Mesendoderm (in vitro differentiated cells): ENCODE measurements at regions not wholly inside any gene's neighbourhood (a gene's known extent, or its start where the extent isn't known, plus 50 kb on each side); places are given as distances from the start of the nearest gene placed in this dataset.
A peak's percentile ranks its signal among the peaks of the same experiment; 100 is the strongest.

Experiments
- DNase-seq: peaks from one replicate; pipeline ENCODE4 v3.0.0; 2013
- H2AK5ac ChIP-seq: 2 replicates; pipeline ENCODE4 v1.6.1; 2013; ENCODE audit warnings: low read length, inconsistent platforms
- H2BK120ac ChIP-seq: 2 replicates; pipeline ENCODE4 v1.6.1; 2013; ENCODE audit warnings: low read depth, mild to moderate bottlenecking, low read length, moderate library complexity, mixed read lengths
- H2BK15ac ChIP-seq: replicated peaks from 2 replicates; pipeline ENCODE4 v1.6.1; 2013; ENCODE audit warnings: low read depth, mild to moderate bottlenecking, moderate library complexity
- H2BK5ac ChIP-seq: 2 replicates; pipeline ENCODE4 v1.6.1; 2013; ENCODE audit warnings: low read length, inconsistent platforms
- H3K18ac ChIP-seq: 2 replicates; pipeline ENCODE4 v1.6.1; 2013; ENCODE audit warnings: mild to moderate bottlenecking, low read length, mixed read lengths
- H3K23ac ChIP-seq: one replicate; pipeline ENCODE4 v1.6.1; 2013; ENCODE audit warnings: low read length
- H3K27ac ChIP-seq: 2 replicates; pipeline ENCODE4 v1.5.1; 2013; ENCODE audit warnings: low read depth, mild to moderate bottlenecking, inconsistent platforms, low read length, moderate library complexity
- H3K27me3 ChIP-seq: 2 replicates; pipeline ENCODE4 v1.6.1; 2013; ENCODE audit warnings: low read length, control low read depth, mild to moderate bottlenecking, inconsistent platforms; ENCODE audit not compliant: insufficient read depth, poor library complexity
- H3K36me3 ChIP-seq: 2 replicates; pipeline ENCODE4 v1.6.1; 2013; ENCODE audit warnings: low read length, inconsistent platforms; ENCODE audit not compliant: control insufficient read depth, insufficient read depth
- H3K4ac ChIP-seq: one replicate; pipeline ENCODE4 v1.6.1; 2013; ENCODE audit warnings: low read depth, mild to moderate bottlenecking, low read length, moderate library complexity
- H3K4me1 ChIP-seq: 2 replicates; pipeline ENCODE4 v1.6.1; 2013; ENCODE audit warnings: low read depth, low read length, inconsistent platforms; ENCODE audit not compliant: control insufficient read depth
- H3K4me2 ChIP-seq: 2 replicates; pipeline ENCODE4 v1.6.1; 2013; ENCODE audit warnings: low read length
- H3K4me3 ChIP-seq: 2 replicates; pipeline ENCODE4 v1.5.1; 2013; ENCODE audit warnings: mild to moderate bottlenecking, low read length
- H3K56ac ChIP-seq: one replicate; pipeline ENCODE4 v1.6.1; 2013; ENCODE audit warnings: low read length
- H3K79me1 ChIP-seq: 2 replicates; pipeline ENCODE4 v1.6.1; 2013; ENCODE audit warnings: low read length, inconsistent platforms
- H3K79me2 ChIP-seq: 2 replicates; pipeline ENCODE4 v1.6.1; 2013; ENCODE audit warnings: mild to moderate bottlenecking, low read length; ENCODE audit not compliant: control insufficient read depth, insufficient read depth
- H3K9ac ChIP-seq: 2 replicates; pipeline ENCODE4 v1.6.1; 2013; ENCODE audit warnings: low read length, inconsistent platforms
- H4K5ac ChIP-seq: one replicate; pipeline ENCODE4 v1.6.1; 2013; ENCODE audit warnings: low read length
- H4K8ac ChIP-seq: one replicate; pipeline ENCODE4 v1.6.1; 2013; ENCODE audit warnings: low read depth, mild to moderate bottlenecking, control low read depth, low read length, moderate library complexity
- WGBS: extraction: QIAGEN DNeasy Blood & Tissue Kit; methylation state at CpG from one replicate; pipeline ENCODE4 v1.1.7; 2013; ENCODE audit warnings: low lambda C conversion rate, missing lambda C conversion rate; ENCODE audit not compliant: insufficient coverage; ENCODE audit errors: extremely low coverage; 5-methylcytosine and 5-hydroxymethylcytosine counted together

DNA sequence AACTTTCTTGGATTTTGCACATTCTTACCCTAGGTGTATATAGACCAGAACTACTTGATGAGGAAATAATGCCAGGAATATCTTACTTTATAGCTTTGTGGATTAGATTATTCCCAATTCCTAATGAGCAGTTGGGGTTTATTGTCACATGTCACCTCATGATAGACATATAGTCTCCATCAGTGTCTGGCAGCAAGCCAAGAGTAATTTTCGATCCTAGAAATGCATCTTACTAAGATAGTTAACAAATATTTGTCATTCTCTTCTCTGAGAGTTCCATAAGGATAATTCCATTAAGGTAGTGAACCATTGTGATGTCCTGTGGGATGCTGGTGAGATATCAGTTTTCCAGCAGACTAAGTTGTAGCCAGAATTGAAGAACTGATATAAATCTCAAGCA is 1282.9 kb upstream of the B3GALT2 start:
- H3K79me2 ChIP-seq, result no peaks in the 10 kb centered on the region
- H2BK120ac ChIP-seq, result no peak overlapping the region
- no peak overlapping the region for H4K5ac ChIP-seq
- H4K8ac ChIP-seq, result no peak overlapping the region
- no peak overlapping the region for H3K4ac ChIP-seq
- H2BK15ac ChIP-seq, result no peak overlapping the region
- H3K9ac ChIP-seq, result no peak overlapping the region
- no peak for DNase-seq
- H2BK5ac ChIP-seq, result no peak overlapping the region
- no peak overlapping the region for H3K56ac ChIP-seq
- no peak overlapping the region for H3K23ac ChIP-seq
- H3K27me3 ChIP-seq, result no peaks in the 10 kb centered on the region
- no peak overlapping the region for H3K4me3 ChIP-seq
- H3K4me1 ChIP-seq, result no peaks in the 10 kb centered on the region
- H3K27ac ChIP-seq, result no peak overlapping the region
- WGBS, result no CpG with 5 or more reads among the region's 1 CpG
- no peak overlapping the region for H2AK5ac ChIP-seq
- no peaks in the 10 kb centered on the region for H3K36me3 ChIP-seq
- no peak overlapping the region for H3K18ac ChIP-seq
- H3K79me1 ChIP-seq, result no peaks in the 10 kb centered on the region
- H3K4me2 ChIP-seq, result no peak overlapping the region

DNA sequence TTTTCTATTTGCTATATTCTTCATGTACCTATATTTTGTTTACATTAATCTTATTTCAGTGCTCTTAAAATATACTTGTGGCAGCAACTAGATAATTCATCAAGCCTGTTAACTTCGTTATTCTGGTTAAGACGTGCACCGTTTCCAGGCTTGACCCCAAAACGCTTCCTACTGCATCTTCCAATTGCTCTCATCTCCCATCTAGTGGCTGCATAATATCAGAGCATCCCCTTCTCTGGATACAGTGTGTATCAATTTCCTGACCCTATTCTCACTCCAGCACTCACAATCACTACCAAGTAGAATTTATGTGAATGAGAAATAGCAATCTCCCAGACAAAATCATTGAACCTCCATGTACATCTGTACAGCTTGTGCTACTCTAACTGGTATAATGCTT is 1280.3 kb upstream of the B3GALT2 start:
- WGBS, result no CpG with 5 or more reads among the region's 4 CpGs
- Histone ChIP-seq H3K9ac (no peak overlapping the region), H2BK5ac (no peak overlapping the region), H3K27ac (no peak overlapping the region), H3K79me1 (no peaks in the 10 kb centered on the region), H2BK15ac (no peak overlapping the region), H3K4ac (no peak overlapping the region), H3K27me3 (no peaks in the 10 kb centered on the region), H4K8ac (no peak overlapping the region), H2AK5ac (no peak overlapping the region), H4K5ac (no peak overlapping the region), H3K4me3 (no peak overlapping the region), H2BK120ac (no peak overlapping the region), H3K4me2 (no peak overlapping the region), H3K23ac (no peak overlapping the region), H3K4me1 (no peaks in the 10 kb centered on the region), H3K36me3 (no peaks in the 10 kb centered on the region), H3K56ac (no peak overlapping the region), H3K18ac (no peak overlapping the region), H3K79me2 (no peaks in the 10 kb centered on the region)
- DNase-seq, result peak; percentile 8

DNA sequence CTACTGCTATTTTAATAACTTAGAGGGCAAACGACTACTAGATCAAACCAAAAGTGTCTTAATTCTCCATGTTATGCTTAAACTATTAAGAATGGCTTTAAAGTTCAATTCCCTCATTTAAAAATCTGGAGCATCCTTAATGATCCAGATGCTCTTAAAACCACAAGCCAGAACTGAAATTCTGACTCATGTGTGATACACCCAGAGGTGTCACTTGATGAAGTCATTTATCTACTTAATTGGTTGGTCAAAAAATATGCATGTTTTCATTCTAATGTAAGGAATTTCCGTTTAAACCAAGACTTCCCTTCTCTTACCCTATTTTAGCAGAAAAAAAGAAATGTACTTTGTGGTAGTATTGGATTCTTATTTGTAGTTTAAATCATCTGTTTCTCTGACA is 1261.2 kb upstream of the B3GALT2 start:
- Histone ChIP-seq H2BK5ac (no peak overlapping the region), H3K4me1 (no peaks in the 10 kb centered on the region), H3K23ac (no peak overlapping the region), H3K36me3 (no peaks in the 10 kb centered on the region), H3K27ac (no peak overlapping the region), H3K79me1 (no peaks in the 10 kb centered on the region), H4K5ac (no peak overlapping the region), H2BK15ac (no peak overlapping the region), H4K8ac (no peak overlapping the region), H2AK5ac (no peak overlapping the region), H2BK120ac (no peak overlapping the region), H3K4me2 (no peak overlapping the region), H3K56ac (no peak overlapping the region), H3K9ac (no peak overlapping the region), H3K4ac (no peak overlapping the region), H3K4me3 (no peak overlapping the region), H3K79me2 (no peaks in the 10 kb centered on the region), H3K27me3 (no peaks in the 10 kb centered on the region), H3K18ac (no peak overlapping the region)
- no CpG with 5 or more reads among the region's 2 CpGs for WGBS
- DNase-seq, result no peak

DNA sequence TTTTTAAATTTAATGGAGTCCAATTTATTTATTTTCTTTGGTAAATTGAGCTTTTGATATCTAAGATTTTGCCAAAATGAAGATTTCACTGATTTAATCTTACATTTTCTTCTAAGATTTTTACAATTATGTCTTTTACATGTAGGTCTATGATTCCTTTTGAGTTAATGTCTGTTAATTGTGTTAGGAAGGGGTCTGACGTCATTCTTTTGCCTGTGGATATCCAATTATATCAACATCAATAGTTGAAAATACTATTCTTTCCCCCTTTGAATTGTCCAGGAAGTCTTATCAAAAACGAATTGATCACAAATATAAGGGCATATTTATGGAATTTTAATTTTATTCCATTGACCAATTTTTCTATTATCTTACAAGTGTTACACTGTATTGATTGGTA is 1258.8 kb upstream of the B3GALT2 start:
- Histone ChIP-seq H3K27ac (no peak overlapping the region), H2AK5ac (no peak overlapping the region), H2BK15ac (no peak overlapping the region), H3K27me3 (no peaks in the 10 kb centered on the region), H3K4me1 (no peaks in the 10 kb centered on the region), H3K56ac (no peak overlapping the region), H3K18ac (no peak overlapping the region), H3K79me2 (no peaks in the 10 kb centered on the region), H4K5ac (no peak overlapping the region), H3K4me3 (no peak overlapping the region), H4K8ac (no peak overlapping the region), H2BK120ac (no peak overlapping the region), H3K36me3 (no peaks in the 10 kb centered on the region), H2BK5ac (no peak overlapping the region), H3K4ac (no peak overlapping the region), H3K4me2 (no peak overlapping the region), H3K79me1 (no peaks in the 10 kb centered on the region), H3K9ac (no peak overlapping the region), H3K23ac (no peak overlapping the region)
- no peak for DNase-seq
- WGBS, result no CpG with 5 or more reads among the region's 2 CpGs

DNA sequence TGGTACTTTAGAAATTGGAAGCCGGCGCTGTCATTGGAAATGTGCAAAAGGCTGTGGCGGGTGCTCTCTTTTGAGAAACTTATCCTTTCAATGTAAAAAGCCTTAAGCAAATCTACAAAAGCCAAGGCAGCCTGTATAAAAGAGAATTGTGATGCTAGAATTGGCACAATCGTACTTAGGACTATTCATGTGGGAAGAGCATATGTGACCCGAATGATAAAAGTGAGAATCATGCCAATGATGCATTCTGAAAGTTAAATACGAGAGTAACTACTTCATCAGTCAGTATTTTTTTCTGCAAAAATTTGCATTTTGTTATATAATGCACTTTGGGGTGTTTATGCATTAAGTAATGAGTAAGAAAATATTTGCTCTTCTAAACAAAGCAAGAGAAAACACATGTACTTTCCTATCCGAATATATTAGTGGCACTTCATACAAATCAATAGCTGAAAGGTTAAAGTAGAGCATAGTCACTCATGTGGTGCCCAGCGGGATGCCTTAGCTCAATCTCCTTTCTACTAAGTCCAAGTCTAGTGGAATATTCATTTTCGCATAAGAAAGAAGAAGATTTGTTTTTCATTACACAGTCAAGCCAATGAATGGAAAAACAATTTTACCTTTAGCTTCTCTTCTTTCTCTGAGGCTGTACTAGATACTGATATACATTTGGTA is 1256.6 kb upstream of the B3GALT2 start:
- Histone ChIP-seq H3K18ac (no peak overlapping the region), H3K27ac (no peak overlapping the region), H2BK5ac (no peak overlapping the region), H3K79me1 (no peaks in the 10 kb centered on the region), H3K4me2 (no peak overlapping the region), H3K4me3 (no peak overlapping the region), H2AK5ac (no peak overlapping the region), H4K5ac (no peak overlapping the region), H2BK15ac (no peak overlapping the region), H3K79me2 (no peaks in the 10 kb centered on the region), H3K9ac (no peak overlapping the region), H2BK120ac (no peak overlapping the region), H3K36me3 (no peaks in the 10 kb centered on the region), H3K27me3 (no peaks in the 10 kb centered on the region), H3K23ac (no peak overlapping the region), H3K4me1 (no peaks in the 10 kb centered on the region), H4K8ac (no peak overlapping the region), H3K4ac (no peak overlapping the region), H3K56ac (no peak overlapping the region)
- WGBS, result no CpG with 5 or more reads among the region's 9 CpGs
- no peak for DNase-seq

DNA sequence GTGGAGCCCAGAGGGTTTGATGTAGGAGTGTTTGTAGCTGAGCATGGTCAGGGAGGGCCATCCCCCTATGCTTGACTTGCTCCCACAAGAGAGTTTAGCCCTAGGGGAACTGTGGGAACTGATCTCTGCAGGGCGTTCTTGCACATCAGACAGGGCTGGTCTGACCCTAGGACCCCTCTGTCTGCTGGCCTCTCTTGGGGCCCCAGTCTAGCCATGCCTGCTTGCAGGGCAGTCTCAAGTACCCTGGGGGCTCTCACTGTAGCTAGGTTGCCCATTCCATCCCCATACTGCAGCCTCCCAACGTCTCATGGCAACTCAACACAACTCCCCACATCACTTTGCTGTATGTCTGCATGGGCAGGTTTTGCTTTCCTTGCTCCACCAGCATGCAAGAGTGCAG is 1250.7 kb upstream of the B3GALT2 start:
- DNase-seq, result no peak
- no peak overlapping the region for H2AK5ac ChIP-seq
- no peak overlapping the region for H3K4me3 ChIP-seq
- no peak overlapping the region for H4K8ac ChIP-seq
- H3K4ac ChIP-seq, result no peak overlapping the region
- H3K23ac ChIP-seq, result no peak overlapping the region
- no peak overlapping the region for H3K56ac ChIP-seq
- no peaks in the 10 kb centered on the region for H3K79me1 ChIP-seq
- no peak overlapping the region for H3K9ac ChIP-seq
- H3K27ac ChIP-seq, result no peak overlapping the region
- H3K4me1 ChIP-seq, result no peaks in the 10 kb centered on the region
- H2BK120ac ChIP-seq, result no peak overlapping the region
- H3K79me2 ChIP-seq, result no peaks in the 10 kb centered on the region
- no peaks in the 10 kb centered on the region for H3K27me3 ChIP-seq
- H4K5ac ChIP-seq, result no peak overlapping the region
- no peaks in the 10 kb centered on the region for H3K36me3 ChIP-seq
- WGBS, result no CpG with 5 or more reads among the region's 2 CpGs
- H3K4me2 ChIP-seq, result no peak overlapping the region
- H2BK5ac ChIP-seq, result no peak overlapping the region
- H2BK15ac ChIP-seq, result no peak overlapping the region
- H3K18ac ChIP-seq, result no peak overlapping the region
